Progenitor cell of endocrine pancreas (in vitro differentiated cells): ENCODE measurements at regions not wholly inside any gene's neighbourhood (a gene's known extent, or its start where the extent isn't known, plus 50 kb on each side); places are given as distances from the start of the nearest gene placed in this dataset.

Experiments used
- DNase-seq: peaks from one replicate; pipeline ENCODE4 v3.0.0; 2021; ENCODE audit warnings: low spot score; ENCODE audit not compliant: unreplicated experiment
- H3K27ac Mint-ChIP-seq: 2 replicates; pipeline ENCODE4 v1.8.0; 2021; ENCODE audit warnings: mild to moderate bottlenecking, moderate library complexity, mixed read lengths
- H3K27me3 Mint-ChIP-seq: 2 replicates; pipeline ENCODE4 v1.8.0; 2021; ENCODE audit warnings: mixed read lengths
- H3K36me3 Mint-ChIP-seq: 2 replicates; pipeline ENCODE4 v1.8.0; 2022; ENCODE audit warnings: mixed read lengths; ENCODE audit not compliant: insufficient read depth
- H3K4me1 Mint-ChIP-seq: 2 replicates; pipeline ENCODE4 v1.8.0; 2021; ENCODE audit warnings: low read depth, mixed read lengths
- H3K4me3 Mint-ChIP-seq: 2 replicates; pipeline ENCODE4 v1.8.0; 2021; ENCODE audit warnings: low read depth, mild to moderate bottlenecking, moderate library complexity, mixed read lengths
- H3K9me3 Mint-ChIP-seq: 2 replicates; pipeline ENCODE4 v1.8.0; 2021; ENCODE audit warnings: low read depth, mixed read lengths
- CTCF ChIP-seq: fragments of 200-600 bp; sonication (generic); IDR thresholded peaks from one replicate; pipeline ENCODE4 v1.5.0; 2021; ENCODE audit warnings: antibody characterized with exemption, mild to moderate bottlenecking; ENCODE audit not compliant: unreplicated experiment

DNA sequence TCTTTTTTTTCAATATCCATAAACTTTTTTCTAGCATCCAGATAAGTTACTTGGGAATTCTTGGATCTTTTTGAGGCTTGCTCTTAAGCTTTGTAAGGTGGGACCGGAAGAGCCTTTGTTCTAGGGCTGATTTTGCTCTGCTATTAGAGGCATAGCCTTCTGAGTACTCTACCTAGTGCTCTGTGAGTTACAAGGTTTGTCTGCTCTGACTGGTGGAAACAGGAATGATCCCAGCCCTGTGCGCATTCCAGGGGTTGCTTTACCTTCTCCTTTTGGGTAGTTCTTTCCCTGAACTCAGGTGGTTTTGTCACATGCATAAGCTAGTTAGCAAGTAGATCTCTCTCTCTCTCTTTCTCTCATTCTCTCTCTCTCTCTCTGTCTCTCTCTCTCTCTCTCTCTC lies 180.8 kb upstream of the PCSK5 start:
- Mint-ChIP-seq H3K4me3 (no peak overlapping the region), H3K36me3 (no peaks in the 10 kb centered on the region), H3K4me1 (peaks cover 10% of the 10 kb centered on the region), H3K9me3 (peaks cover 4% of the 10 kb centered on the region), H3K27ac (no peak overlapping the region), H3K27me3 (no peaks in the 10 kb centered on the region)
- no peak for TF ChIP-seq CTCF
- no peak for DNase-seq

- no peak for DNase-seq
- H3K9me3 Mint-ChIP-seq = no peaks in the 10 kb centered on the region
- H3K27me3 Mint-ChIP-seq = no peaks in the 10 kb centered on the region
- TF ChIP-seq CTCF = no peak
- H3K27ac Mint-ChIP-seq = no peak overlapping the region
- no peaks in the 10 kb centered on the region for H3K36me3 Mint-ChIP-seq
- peaks cover 10% of the 10 kb centered on the region for H3K4me1 Mint-ChIP-seq
- H3K4me3 Mint-ChIP-seq = no peak overlapping the region
Measured at GRCh38 chr9:75712700-75713099, 177.8 kb upstream of the PCSK5 start.

- Mint-ChIP-seq H3K9me3 (no peaks in the 10 kb centered on the region), H3K4me3 (no peak overlapping the region), H3K27ac (no peak overlapping the region), H3K4me1 (peaks cover 10% of the 10 kb centered on the region), H3K36me3 (no peaks in the 10 kb centered on the region), H3K27me3 (no peaks in the 10 kb centered on the region)
- DNase-seq = no peak
- no peak for TF ChIP-seq CTCF
Measured at GRCh38 chr9:75713335-75713734, 177.1 kb upstream of the PCSK5 start.

- Mint-ChIP-seq H3K27ac (no peak overlapping the region), H3K36me3 (no peaks in the 10 kb centered on the region), H3K4me1 (peaks cover 3% of the 10 kb centered on the region), H3K27me3 (no peaks in the 10 kb centered on the region), H3K9me3 (no peaks in the 10 kb centered on the region), H3K4me3 (no peak overlapping the region)
- no peak for DNase-seq
- no peak for TF ChIP-seq CTCF
Measured at GRCh38 chr9:75715360-75715759, 175.1 kb upstream of the PCSK5 start.

GRCh38 chr9:75718677-75719076 lies 171.8 kb upstream of the PCSK5 start:
- Mint-ChIP-seq H3K36me3 (no peaks in the 10 kb centered on the region), H3K4me3 (no peak overlapping the region), H3K4me1 (no peaks in the 10 kb centered on the region), H3K9me3 (no peaks in the 10 kb centered on the region), H3K27ac (no peak overlapping the region), H3K27me3 (no peaks in the 10 kb centered on the region)
- no peak for TF ChIP-seq CTCF
- DNase-seq = no peak

GRCh38 chr9:75728391-75728790 lies 162.1 kb upstream of the PCSK5 start:
- H3K9me3 Mint-ChIP-seq = peaks cover 3% of the 10 kb centered on the region
- H3K27ac Mint-ChIP-seq = no peak overlapping the region
- TF ChIP-seq CTCF = no peak
- peaks cover 2% of the 10 kb centered on the region for H3K27me3 Mint-ChIP-seq
- no peak overlapping the region for H3K4me3 Mint-ChIP-seq
- DNase-seq = no peak
- no peaks in the 10 kb centered on the region for H3K36me3 Mint-ChIP-seq
- H3K4me1 Mint-ChIP-seq = no peaks in the 10 kb centered on the region
